Dendritic cell treated with granulocyte-macrophage colony-stimulating factor and Interleukin-4, amounts not matched to agents 40 ng/mL and 50 ng/mL, for 4 days (primary cell): ENCODE measurements at regions not wholly inside any gene's neighbourhood (a gene's known extent, or its start where the extent isn't known, plus 50 kb on each side); places are given as distances from the start of the nearest gene placed in this dataset.

Source experiments
- H3K27ac Mint-ChIP-seq: one replicate; pipeline ENCODE4 v1.8.0; 2022; ENCODE audit warnings: mild to moderate bottlenecking, mixed read lengths
- H3K27me3 Mint-ChIP-seq: one replicate; pipeline ENCODE4 v1.8.0; 2022; ENCODE audit warnings: mild to moderate bottlenecking, mixed read lengths
- H3K36me3 Mint-ChIP-seq: one replicate; pipeline ENCODE4 v1.8.0; 2022; ENCODE audit warnings: low read depth, mixed read lengths
- H3K4me1 Mint-ChIP-seq: one replicate; pipeline ENCODE4 v1.8.0; 2022; ENCODE audit warnings: low read depth, mixed read lengths
- H3K4me3 Mint-ChIP-seq: one replicate; pipeline ENCODE4 v1.8.0; 2022; ENCODE audit warnings: mild to moderate bottlenecking, moderate library complexity, mixed read lengths
- H3K9me3 Mint-ChIP-seq: one replicate; pipeline ENCODE4 v1.8.0; 2022; ENCODE audit warnings: mixed read lengths
- intact Hi-C: fragments of 100-400 bp; cut with micrococcal nuclease; formaldehyde crosslinking; loops from one replicate; pipeline ENCODE4 v1.15.0; 2022

DNA sequence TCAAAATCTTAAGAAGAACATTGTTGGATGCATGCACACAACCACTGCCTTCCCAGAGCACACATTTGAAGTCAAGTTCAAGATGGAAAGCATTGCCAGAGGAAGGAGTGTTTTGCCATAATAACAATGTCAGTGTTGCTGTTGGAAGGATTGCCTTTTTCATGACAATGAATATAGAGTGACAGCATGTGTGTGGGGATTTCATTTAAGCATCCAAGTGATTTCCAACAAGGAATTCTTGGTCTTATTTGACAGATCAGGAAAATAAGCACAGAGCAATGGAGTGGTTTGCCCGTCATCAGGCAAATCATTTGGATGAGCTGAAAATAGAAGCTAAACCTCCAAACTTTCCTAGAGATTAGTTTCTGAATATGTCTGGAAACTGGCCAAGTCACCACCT lies 140.0 kb upstream of the RAI14 start:
- H3K27me3 Mint-ChIP-seq, result peaks cover 8% of the 10 kb centered on the region
- no peak overlapping the region for H3K4me3 Mint-ChIP-seq
- H3K4me1 Mint-ChIP-seq, result peaks cover 6% of the 10 kb centered on the region
- H3K9me3 Mint-ChIP-seq, result no peaks in the 10 kb centered on the region
- intact Hi-C loops, result no loop called here
- no peaks in the 10 kb centered on the region for H3K36me3 Mint-ChIP-seq
- no peak overlapping the region for H3K27ac Mint-ChIP-seq

DNA sequence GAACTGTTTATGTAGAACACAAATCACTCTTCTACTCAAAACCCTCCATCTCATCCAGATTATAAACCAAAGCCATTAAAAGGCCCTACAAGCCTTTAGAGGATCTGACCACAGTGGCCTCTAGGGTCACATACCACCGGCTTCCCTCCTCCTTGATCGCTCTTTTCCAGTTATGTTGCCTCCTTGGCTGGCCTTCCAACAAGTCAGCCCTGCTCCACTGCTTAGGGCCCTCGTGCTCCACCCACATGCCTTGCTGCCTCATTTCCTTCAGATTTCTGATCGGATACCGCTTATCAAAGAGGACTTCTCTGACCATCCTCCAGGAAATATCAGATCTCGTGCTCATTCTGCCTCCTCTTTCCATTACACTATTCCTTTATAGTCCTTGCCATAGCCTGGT lies 139.4 kb upstream of the RAI14 start:
- intact Hi-C loops, result no loop called here
- Mint-ChIP-seq H3K4me3 (no peak overlapping the region), H3K9me3 (no peaks in the 10 kb centered on the region), H3K27me3 (peaks cover 8% of the 10 kb centered on the region), H3K36me3 (no peaks in the 10 kb centered on the region), H3K27ac (no peak overlapping the region), H3K4me1 (peaks cover 6% of the 10 kb centered on the region)

DNA sequence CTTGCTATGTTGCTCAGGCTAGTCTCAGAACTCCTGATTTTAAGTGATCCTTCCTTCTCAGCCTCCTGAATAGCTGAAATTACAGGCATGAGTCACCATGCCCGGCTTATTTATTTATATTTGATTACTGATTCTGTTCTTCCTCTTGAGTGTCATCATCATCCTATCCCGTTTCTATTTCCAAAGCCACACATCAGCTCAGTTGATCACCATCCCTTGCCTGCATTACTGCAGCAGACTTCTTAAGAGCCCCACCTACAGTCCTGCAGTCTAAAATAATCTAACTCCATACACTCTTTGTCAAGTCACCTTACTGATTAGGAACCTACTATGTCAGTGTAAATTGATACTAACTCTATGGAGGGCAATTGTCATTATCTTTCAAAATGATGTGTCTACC lies 138.9 kb upstream of the RAI14 start:
- peaks cover 3% of the 10 kb centered on the region for H3K27me3 Mint-ChIP-seq
- intact Hi-C loops, result no loop called here
- H3K4me1 Mint-ChIP-seq, result peaks cover under 1% of the 10 kb centered on the region
- H3K36me3 Mint-ChIP-seq, result no peaks in the 10 kb centered on the region
- no peaks in the 10 kb centered on the region for H3K9me3 Mint-ChIP-seq
- no peak overlapping the region for H3K4me3 Mint-ChIP-seq
- H3K27ac Mint-ChIP-seq, result no peak overlapping the region

DNA sequence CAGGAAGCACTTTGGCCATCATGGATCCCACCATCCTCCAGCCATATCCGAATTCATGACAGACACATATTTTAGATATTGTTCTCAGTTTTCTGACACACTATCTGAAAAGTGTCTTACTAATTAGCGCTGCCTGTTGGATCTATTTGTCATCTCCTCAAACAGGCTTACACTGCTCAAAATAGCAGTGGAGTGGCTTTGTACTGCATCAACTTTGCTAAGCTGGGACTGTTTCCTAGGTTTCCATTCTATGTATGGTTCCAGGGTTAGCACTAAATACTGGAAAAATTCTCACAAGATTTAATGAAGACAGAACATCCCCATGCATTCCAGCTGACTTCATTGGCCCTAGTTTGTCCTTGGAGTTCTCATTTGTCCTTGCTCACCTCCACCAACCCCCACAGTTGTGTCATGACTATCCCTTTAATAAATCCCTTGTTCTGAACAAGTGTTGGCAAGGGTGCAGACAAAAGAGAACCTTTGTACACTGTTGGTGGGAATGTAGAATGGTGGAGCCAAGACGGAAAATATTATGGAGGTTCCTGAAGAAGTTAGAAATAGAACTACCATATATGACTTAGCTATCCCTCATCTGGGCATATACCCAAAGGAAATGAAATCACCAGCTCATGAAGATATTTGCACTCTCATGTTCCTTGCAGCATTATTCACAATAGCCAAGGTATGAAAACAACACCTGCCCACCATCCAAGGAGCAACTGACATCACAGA lies 136.5 kb upstream of the RAI14 start:
- H3K9me3 Mint-ChIP-seq, result no peaks in the 10 kb centered on the region
- H3K27ac Mint-ChIP-seq, result no peak overlapping the region
- H3K4me1 Mint-ChIP-seq, result no peaks in the 10 kb centered on the region
- no peaks in the 10 kb centered on the region for H3K36me3 Mint-ChIP-seq
- peaks cover 3% of the 10 kb centered on the region for H3K27me3 Mint-ChIP-seq
- H3K4me3 Mint-ChIP-seq, result no peak overlapping the region
- intact Hi-C loops, result loop anchor here (10.0 kb wide), 1 partner anchor 485 kb away; no protein-coding TSS in a partner anchor

DNA sequence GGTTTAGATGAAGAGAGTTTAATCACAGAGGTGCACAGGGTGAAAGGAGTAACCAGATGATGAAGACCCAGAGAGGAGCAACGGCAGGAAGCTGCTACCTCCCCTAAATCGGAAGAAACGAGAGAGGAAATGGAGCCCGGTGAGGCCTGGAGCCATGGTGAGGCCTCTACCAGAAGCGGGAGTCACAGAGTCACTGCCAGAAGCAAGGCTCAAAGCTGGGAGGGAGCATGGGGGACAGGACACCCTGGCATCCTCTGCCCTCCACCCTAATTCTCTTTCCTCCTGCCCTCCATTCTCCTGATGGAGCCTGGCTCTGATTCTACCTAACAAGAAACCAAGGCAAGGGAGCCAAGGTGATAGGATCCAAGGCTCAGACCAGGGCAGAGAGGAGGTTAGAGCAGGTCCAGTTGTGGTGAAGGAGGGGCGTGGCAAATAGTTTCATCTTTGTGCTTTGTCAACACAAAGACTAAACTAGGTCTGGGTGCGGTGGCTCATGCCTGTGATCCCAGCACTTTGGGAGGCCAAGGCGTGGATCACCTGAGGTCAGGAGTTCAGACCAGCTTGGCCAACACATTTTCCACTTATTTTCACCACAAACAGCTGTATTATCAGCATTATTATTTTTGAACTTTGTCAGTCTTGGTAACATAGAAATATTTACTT lies 134.4 kb upstream of the RAI14 start:
- Mint-ChIP-seq H3K4me3 (no peak overlapping the region), H3K27ac (no peak overlapping the region), H3K27me3 (peaks cover 3% of the 10 kb centered on the region), H3K4me1 (no peaks in the 10 kb centered on the region), H3K36me3 (no peaks in the 10 kb centered on the region), H3K9me3 (no peaks in the 10 kb centered on the region)
- intact Hi-C loops, result loop anchor here (10.0 kb wide), 1 partner anchor 483 kb away; no protein-coding TSS in a partner anchor

DNA sequence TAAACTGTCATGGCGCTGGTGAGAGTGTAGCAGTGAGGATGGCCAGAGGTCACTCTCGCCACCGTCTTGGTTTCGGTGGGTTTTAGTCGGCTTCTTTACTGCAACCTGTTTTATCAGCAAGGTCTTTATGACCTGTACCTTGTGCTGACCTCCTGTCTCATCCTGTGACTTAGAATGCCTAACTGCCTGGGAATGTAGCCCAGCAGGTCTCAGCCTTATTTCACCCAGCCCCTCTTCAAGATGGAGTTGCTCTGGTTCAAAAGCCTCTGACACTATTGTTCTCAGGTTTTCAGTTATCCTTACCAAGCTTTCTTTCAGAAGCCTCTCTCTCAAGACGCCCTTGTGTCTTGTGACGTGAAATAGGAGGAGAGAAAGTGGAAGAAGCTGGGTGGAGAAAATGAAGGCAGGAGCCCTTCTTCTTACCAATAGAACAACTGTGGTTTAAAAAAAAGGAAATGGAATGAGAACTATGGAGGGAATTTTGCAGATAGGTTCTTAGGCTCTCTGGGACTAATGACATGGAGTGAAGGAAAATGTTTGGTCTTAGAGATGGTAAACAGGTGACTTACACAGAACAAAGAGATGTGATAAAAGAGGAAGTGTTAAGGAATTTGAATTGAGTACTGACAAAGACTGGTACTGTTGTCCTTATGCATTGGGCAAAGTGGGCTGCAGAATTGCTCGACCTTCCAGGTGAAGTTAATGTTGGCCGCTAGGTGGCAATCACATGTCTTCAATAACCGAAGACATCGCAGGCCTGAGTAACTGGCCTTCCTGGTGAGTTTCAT lies 133.3 kb upstream of the RAI14 start:
- intact Hi-C loops, result loop anchor here (1.0 to 10.0 kb wide), 2 partner anchors 376 to 482 kb away; no protein-coding TSS in a partner anchor
- Mint-ChIP-seq H3K27ac (no peak overlapping the region), H3K9me3 (no peaks in the 10 kb centered on the region), H3K4me3 (no peak overlapping the region), H3K4me1 (no peaks in the 10 kb centered on the region), H3K36me3 (no peaks in the 10 kb centered on the region), H3K27me3 (peaks cover 3% of the 10 kb centered on the region)

DNA sequence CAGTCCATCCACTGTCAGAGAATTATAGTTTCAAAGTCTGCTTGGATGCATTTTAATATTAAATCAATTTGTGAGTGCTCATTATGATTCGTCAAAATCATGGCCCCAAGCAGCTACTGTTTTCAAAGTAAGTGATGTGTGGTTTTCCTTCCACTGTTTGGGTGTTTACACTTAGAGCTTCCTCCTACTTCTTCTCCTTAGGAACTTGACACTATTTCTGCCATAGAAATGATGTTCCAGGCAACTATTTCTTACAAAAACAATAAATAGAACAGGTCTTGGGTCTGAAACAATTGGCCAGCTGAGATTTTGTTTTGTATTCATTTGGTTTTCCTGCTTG lies 132.8 kb upstream of the RAI14 start:
- intact Hi-C loops, result loop anchor here (1.0 to 10.0 kb wide), 2 partner anchors 375 to 481 kb away; no protein-coding TSS in a partner anchor
- Mint-ChIP-seq H3K36me3 (no peaks in the 10 kb centered on the region), H3K9me3 (no peaks in the 10 kb centered on the region), H3K27me3 (peaks cover 3% of the 10 kb centered on the region), H3K4me3 (no peak overlapping the region), H3K4me1 (no peaks in the 10 kb centered on the region), H3K27ac (no peak overlapping the region)

DNA sequence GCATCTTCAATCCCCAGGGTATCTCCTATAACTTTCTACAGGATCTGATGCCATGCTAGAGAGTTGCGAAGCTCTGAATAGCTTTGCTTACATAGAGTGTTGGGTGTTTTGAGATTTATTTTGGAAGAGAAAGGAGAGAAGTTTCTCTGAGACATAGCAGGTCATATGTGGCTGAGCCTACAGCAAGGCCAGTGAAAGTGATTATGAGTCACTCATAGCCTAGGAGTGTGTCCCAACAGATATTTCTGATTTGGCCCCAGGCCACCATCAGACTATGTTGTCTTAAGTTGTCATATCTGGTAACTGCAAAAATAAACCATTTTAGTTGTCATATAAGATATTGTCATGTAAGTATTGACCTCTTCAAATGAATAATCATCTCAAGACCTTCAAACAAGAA lies 132.0 kb upstream of the RAI14 start:
- Mint-ChIP-seq H3K27me3 (peaks cover 2% of the 10 kb centered on the region), H3K27ac (no peak overlapping the region), H3K36me3 (no peaks in the 10 kb centered on the region), H3K4me1 (no peaks in the 10 kb centered on the region), H3K9me3 (no peaks in the 10 kb centered on the region), H3K4me3 (no peak overlapping the region)
- intact Hi-C loops, result loop anchor here (10.0 kb wide), 1 partner anchor 481 kb away; no protein-coding TSS in a partner anchor

- Mint-ChIP-seq H3K27me3 (no peaks in the 10 kb centered on the region), H3K27ac (no peak overlapping the region), H3K9me3 (no peaks in the 10 kb centered on the region), H3K4me1 (no peaks in the 10 kb centered on the region), H3K4me3 (no peak overlapping the region), H3K36me3 (no peaks in the 10 kb centered on the region)
- intact Hi-C loops, result loop anchor here (10.0 kb wide), 1 partner anchor 479 kb away; no protein-coding TSS in a partner anchor
Measured at GRCh38 chr5:34525761-34526160, 130.4 kb upstream of the RAI14 start.

DNA sequence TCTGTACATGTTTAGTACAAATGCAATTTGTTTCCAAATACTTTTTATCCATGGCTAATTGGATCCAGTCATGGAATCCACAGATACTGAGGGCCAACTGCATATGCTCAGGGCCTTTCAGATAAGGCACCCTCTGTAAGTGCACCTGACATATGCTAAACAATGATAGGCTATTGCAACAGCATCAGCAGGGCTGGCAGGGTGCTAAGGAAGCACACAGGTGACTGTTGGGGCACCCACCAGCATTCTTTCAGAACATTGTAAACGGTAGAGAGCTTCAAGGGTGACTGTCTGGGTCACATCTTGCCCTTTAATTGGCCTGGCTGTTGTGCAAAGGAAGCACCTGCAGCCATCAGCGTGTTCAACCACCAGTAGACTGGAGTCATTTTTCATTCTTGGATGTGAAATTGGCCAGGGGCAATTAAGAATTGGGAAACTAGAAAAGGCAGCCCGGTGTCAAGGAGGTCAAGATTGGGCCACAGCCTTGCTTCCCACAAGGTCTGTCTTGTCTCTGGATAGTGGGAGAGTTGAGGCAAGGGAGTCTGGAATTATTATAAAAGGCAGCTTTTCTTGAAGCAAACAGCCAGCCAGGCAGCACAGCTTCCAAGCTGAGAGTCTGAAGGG lies 129.3 kb upstream of the RAI14 start:
- Mint-ChIP-seq H3K27ac (no peak overlapping the region), H3K4me1 (no peaks in the 10 kb centered on the region), H3K4me3 (no peak overlapping the region), H3K9me3 (no peaks in the 10 kb centered on the region), H3K27me3 (no peaks in the 10 kb centered on the region), H3K36me3 (no peaks in the 10 kb centered on the region)
- intact Hi-C loops, result loop anchor here (10.0 kb wide), 1 partner anchor 478 kb away; no protein-coding TSS in a partner anchor

DNA sequence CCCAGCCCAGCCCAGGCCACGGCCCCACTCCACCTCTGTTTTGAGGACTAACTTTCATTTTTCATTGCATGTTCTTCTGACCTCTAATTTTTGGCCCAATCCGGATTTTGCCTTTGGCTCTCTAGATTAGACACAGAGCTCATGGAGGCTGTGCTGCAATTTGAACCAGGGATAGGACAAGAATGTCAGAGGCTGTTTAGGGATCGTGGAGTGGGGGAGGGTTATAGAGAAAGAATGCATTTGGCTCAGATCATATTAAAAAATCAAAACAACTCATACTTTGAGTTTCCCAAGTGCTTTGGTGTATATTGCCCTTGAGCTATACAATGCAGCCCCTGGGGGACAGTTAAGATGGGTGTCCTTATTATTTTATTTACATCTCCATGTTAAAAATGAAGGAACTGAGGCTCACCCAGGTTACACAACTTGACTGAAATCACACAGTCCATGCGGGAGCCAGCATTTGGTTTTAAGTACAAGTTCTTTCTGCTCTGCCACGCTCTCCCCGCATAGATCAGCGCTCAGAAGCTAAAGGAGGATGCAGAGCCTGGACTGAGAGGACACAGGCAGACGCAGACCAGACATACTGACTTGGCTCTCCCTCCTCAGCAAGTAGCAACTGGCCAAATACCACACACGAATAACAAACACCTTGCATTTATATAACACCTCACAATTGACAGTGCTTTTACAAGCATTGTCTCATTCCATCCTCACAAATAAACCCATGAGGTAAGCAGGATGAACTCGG lies 126.4 kb upstream of the RAI14 start:
- Mint-ChIP-seq H3K27me3 (no peaks in the 10 kb centered on the region), H3K4me3 (no peak overlapping the region), H3K4me1 (no peaks in the 10 kb centered on the region), H3K9me3 (no peaks in the 10 kb centered on the region), H3K36me3 (no peaks in the 10 kb centered on the region), H3K27ac (no peak overlapping the region)
- intact Hi-C loops, result loop anchor here (10.0 kb wide), 1 partner anchor 475 kb away; no protein-coding TSS in a partner anchor

DNA sequence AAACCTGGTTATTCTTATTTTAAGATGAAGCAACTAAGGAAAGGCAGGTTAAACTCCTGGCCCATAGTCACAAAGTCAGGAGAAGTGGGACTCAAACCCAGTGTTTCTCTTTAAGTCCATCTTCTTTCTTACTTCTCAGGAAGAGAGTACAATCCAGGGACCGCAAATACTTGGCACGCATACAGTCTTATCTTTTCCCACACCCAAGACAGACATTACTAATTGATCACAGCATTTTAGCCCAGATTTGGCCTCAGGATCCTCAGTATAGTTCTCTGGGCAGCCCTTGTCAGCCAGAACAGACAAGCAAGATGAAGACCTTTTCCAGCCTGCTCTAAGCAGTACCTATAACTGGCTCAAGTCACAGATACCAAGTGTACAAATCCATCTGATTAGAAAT lies 125.5 kb upstream of the RAI14 start:
- H3K4me3 Mint-ChIP-seq, result no peak overlapping the region
- H3K9me3 Mint-ChIP-seq, result no peaks in the 10 kb centered on the region
- intact Hi-C loops, result no loop called here
- H3K27me3 Mint-ChIP-seq, result peaks cover 4% of the 10 kb centered on the region
- no peaks in the 10 kb centered on the region for H3K4me1 Mint-ChIP-seq
- no peak overlapping the region for H3K27ac Mint-ChIP-seq
- H3K36me3 Mint-ChIP-seq, result no peaks in the 10 kb centered on the region

- no peaks in the 10 kb centered on the region for H3K4me1 Mint-ChIP-seq
- H3K27ac Mint-ChIP-seq, result no peak overlapping the region
Measured at GRCh38 chr5:34531751-34532360, 124.3 kb upstream of the RAI14 start.

More at GRCh38 chr5:34531751-34532360, 124.3 kb upstream of the RAI14 start:
- H3K4me3 Mint-ChIP-seq, result no peak overlapping the region
- H3K36me3 Mint-ChIP-seq, result no peaks in the 10 kb centered on the region
- no peaks in the 10 kb centered on the region for H3K9me3 Mint-ChIP-seq
- peaks cover 5% of the 10 kb centered on the region for H3K27me3 Mint-ChIP-seq
- intact Hi-C loops, result no loop called here
